RWPE1 (cell line): ENCODE measurements at regions not wholly inside any gene's neighbourhood (a gene's known extent, or its start where the extent isn't known, plus 50 kb on each side); places are given as distances from the start of the nearest gene placed in this dataset.

ENCODE experiments used
- CTCF ChIA-PET: fragments of 350-600 bp; sonication (Branson Sonifier 250); formaldehyde crosslinking; extraction: SDS; loops from one replicate; lab custom pipeline; 2021; lab: Yijun Ruan, JAX
- POLR2A ChIA-PET: fragments of 400-600 bp; formaldehyde crosslinking; extraction: SDS; loops from one replicate; lab custom pipeline; 2020; ENCODE audit warnings: antibody characterized with exemption; ENCODE audit not compliant: low non-redundant PET; lab: Yijun Ruan, JAX
- DNase-seq: peaks from one replicate; pipeline ENCODE4 v3.0.0; 2012; ENCODE audit warnings: low spot score
- H3K27ac ChIP-seq: fragments of 450-650 bp; 2 replicates; pipeline ENCODE4 v1.5.1; 2017
- CTCF ChIP-seq: fragments of 450-650 bp; conservative IDR thresholded peaks from 2 replicates; pipeline ENCODE4 v1.5.1; 2017; ENCODE audit warnings: low read depth, mild to moderate bottlenecking

GRCh38 chr7:97418312-97418711 lies 300.8 kb downstream of the SDHAF3 start:
- TF ChIP-seq CTCF, result no peak
- DNase-seq, result no peak
- ChIA-PET CTCF (no interaction called here), POLR2A (no interaction called here)
- H3K27ac ChIP-seq, result no peak overlapping the region

GRCh38 chr7:97419898-97420297 lies 302.4 kb downstream of the SDHAF3 start:
- no peak for DNase-seq
- POLR2A ChIA-PET, result no interaction called here
- CTCF ChIA-PET, result no interaction called here
- no peak for TF ChIP-seq CTCF
- no peak overlapping the region for H3K27ac ChIP-seq

GRCh38 chr7:97421307-97421930 lies 303.9 kb downstream of the SDHAF3 start:
- TF ChIP-seq CTCF, result no peak
- CTCF ChIA-PET, result no interaction called here
- H3K27ac ChIP-seq, result no peak overlapping the region
- DNase-seq, result no peak
- POLR2A ChIA-PET, result no interaction called here

- DNase-seq, result no peak
- ChIA-PET POLR2A (no interaction called here), CTCF (no interaction called here)
- no peak for TF ChIP-seq CTCF
- no peak overlapping the region for H3K27ac ChIP-seq
These were observed 304.5 kb downstream of the SDHAF3 start for GRCh38 chr7:97422046-97422445.

GRCh38 chr7:97430006-97430405 lies 301.9 kb upstream of the TAC1 start:
- H3K27ac ChIP-seq, result no peak overlapping the region
- ChIA-PET CTCF (interaction anchor here (0.6 kb wide), 1 partner anchor 206 kb away, joined by 3 read pairs; no protein-coding TSS in a partner anchor), POLR2A (no interaction called here)
- no peak for TF ChIP-seq CTCF
- DNase-seq, result no peak

GRCh38 chr7:97439637-97440214 lies 292.2 kb upstream of the TAC1 start:
- ChIA-PET POLR2A (no interaction called here), CTCF (interaction anchor here (0.7 kb wide), 1 partner anchor 226 kb away, joined by 3 read pairs; no protein-coding TSS in a partner anchor)
- TF ChIP-seq CTCF, result no peak
- DNase-seq, result no peak
- H3K27ac ChIP-seq, result no peak overlapping the region
